ENCODE measurements at regions not wholly inside any gene's neighbourhood (a gene's known extent, or its start where the extent isn't known, plus 50 kb on each side); places are given as distances from the start of the nearest gene placed in this dataset.

- no peak for TF ChIP-seq POLR2A (IDR thresholded peaks at IDR 0.05; ENCODE audit: extremely low read depth, insufficient read length)
- TF ChIP-seq CTCF (IDR thresholded peaks at IDR 0.05; ENCODE audit: low read depth, low read length): no peak
- no peak for TF ChIP-seq MYC (IDR thresholded peaks at IDR 0.05; ENCODE audit: low read depth, low read length)
Observed at GRCh38 chr2:10196110-10196892, 73.8 kb downstream of the RRM2 start.
